ENCODE measurements at regions not wholly inside any gene's neighbourhood (a gene's known extent, or its start where the extent isn't known, plus 50 kb on each side); places are given as distances from the start of the nearest gene placed in this dataset.
"Not testable (repeated sequence)": the region's sequence is repeated elsewhere in the genome, so short reads cannot be mapped to it uniquely, and the experiment has no call there.

- TF ChIP-seq ZFP30 (CRISPR knock-in tag; IDR thresholded peaks at IDR 0.05) (no peak), ZNF70 (CRISPR knock-in tag; IDR thresholded peaks at IDR 0.05) (no peak)
- no peak for ATAC-seq
Observed at GRCh38 chr13:73647417-73647816, 486.8 kb downstream of the KLF12 start.

DNA sequence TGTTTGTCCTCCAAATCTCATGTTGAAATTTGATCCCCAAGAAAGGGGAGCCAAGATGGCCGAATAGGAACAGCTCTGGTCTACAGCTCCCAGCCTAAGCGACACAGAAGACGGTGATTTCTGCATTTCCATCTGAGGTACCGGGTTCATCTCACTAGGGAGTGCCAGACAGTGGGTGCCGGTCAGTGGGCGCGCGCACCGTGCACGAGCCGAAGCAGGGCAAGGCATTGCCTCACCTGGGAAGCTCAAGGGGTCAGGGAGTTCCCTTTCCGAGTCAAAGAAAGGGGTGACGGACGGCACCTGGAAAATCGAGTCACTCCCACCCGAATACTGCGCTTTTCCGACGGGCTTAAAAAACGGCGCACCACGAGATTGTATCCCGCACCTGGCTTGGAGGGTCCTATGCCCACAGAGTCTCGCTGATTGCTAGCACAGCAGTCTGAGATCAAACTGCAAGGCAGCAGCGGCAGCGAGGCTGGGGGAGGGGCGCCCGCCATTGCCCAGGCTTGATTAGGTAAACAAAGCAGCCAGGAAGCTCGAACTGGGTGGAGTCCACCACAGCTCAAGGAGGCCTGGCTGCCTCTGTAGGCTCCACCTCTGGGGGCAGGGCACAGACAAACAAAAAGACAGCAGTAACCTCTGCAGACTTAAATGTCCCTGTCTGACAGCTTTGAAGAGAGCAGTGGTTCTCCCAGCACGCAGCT lies 493.6 kb downstream of the KLF12 start:
- ATAC-seq, result not testable (repeated sequence)

- no peak for ATAC-seq
- TF ChIP-seq ESRRG (CRISPR knock-in tag; IDR thresholded peaks at IDR 0.05) (no peak), ZNF70 (CRISPR knock-in tag; IDR thresholded peaks at IDR 0.05) (no peak), CSRNP3 (CRISPR knock-in tag; IDR thresholded peaks at IDR 0.05) (no peak), GLIS3 (CRISPR knock-in tag; IDR thresholded peaks at IDR 0.05) (no peak), ZFP30 (CRISPR knock-in tag; IDR thresholded peaks at IDR 0.05) (no peak), PPARA (CRISPR knock-in tag; IDR thresholded peaks at IDR 0.05; ENCODE audit: borderline replicate concordance) (no peak), CSDC2 (CRISPR knock-in tag; IDR thresholded peaks at IDR 0.05) (no peak), ZFP3 (CRISPR knock-in tag; IDR thresholded peaks at IDR 0.05) (no peak), ZNF8 (CRISPR knock-in tag; IDR thresholded peaks at IDR 0.05) (no peak), PATZ1 (CRISPR knock-in tag; IDR thresholded peaks at IDR 0.05; ENCODE audit: borderline replicate concordance) (no peak), TCF4 (CRISPR knock-in tag; IDR thresholded peaks at IDR 0.05; ENCODE audit: borderline replicate concordance) (no peak), BACH2 (CRISPR knock-in tag; IDR thresholded peaks at IDR 0.05; ENCODE audit: borderline replicate concordance) (no peak), SNAI2 (CRISPR knock-in tag; IDR thresholded peaks at IDR 0.05) (no peak), OSR1 (CRISPR knock-in tag; IDR thresholded peaks at IDR 0.05) (no peak), RARB (CRISPR knock-in tag; IDR thresholded peaks at IDR 0.05) (no peak), ARNTL (CRISPR knock-in tag; IDR thresholded peaks at IDR 0.05; ENCODE audit: borderline replicate concordance, low read depth) (no peak), TSHZ2 (CRISPR knock-in tag; IDR thresholded peaks at IDR 0.05) (no peak), TOX (CRISPR knock-in tag; IDR thresholded peaks at IDR 0.05; ENCODE audit: borderline replicate concordance) (no peak), ZC3H10 (CRISPR knock-in tag; IDR thresholded peaks at IDR 0.05) (no peak)
- TF ChIP-seq, protein P1, sequence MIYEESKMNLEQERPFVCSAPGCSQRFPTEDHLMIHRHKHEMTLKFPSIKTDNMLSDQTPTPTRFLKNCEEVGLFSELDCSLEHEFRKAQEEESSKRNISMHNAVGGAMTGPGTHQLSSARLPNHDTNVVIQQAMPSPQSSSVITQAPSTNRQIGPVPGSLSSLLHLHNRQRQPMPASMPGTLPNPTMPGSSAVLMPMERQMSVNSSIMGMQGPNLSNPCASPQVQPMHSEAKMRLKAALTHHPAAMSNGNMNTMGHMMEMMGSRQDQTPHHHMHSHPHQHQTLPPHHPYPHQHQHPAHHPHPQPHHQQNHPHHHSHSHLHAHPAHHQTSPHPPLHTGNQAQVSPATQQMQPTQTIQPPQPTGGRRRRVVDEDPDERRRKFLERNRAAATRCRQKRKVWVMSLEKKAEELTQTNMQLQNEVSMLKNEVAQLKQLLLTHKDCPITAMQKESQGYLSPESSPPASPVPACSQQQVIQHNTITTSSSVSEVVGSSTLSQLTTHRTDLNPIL (CRISPR knock-in tag; IDR thresholded peaks at IDR 0.05; ENCODE audit: low read depth), result no peak
Observed at GRCh38 chr13:73635166-73635787, 498.9 kb downstream of the KLF12 start.

- ATAC-seq, result no peak
- TF ChIP-seq CSRNP3 (CRISPR knock-in tag; IDR thresholded peaks at IDR 0.05) (no peak), CSDC2 (CRISPR knock-in tag; IDR thresholded peaks at IDR 0.05) (no peak), ARNTL (CRISPR knock-in tag; IDR thresholded peaks at IDR 0.05; ENCODE audit: borderline replicate concordance, low read depth) (no peak), GLIS3 (CRISPR knock-in tag; IDR thresholded peaks at IDR 0.05) (no peak), PATZ1 (CRISPR knock-in tag; IDR thresholded peaks at IDR 0.05; ENCODE audit: borderline replicate concordance) (no peak), ZFP30 (CRISPR knock-in tag; IDR thresholded peaks at IDR 0.05) (no peak), ZFP3 (CRISPR knock-in tag; IDR thresholded peaks at IDR 0.05) (no peak), ZNF70 (CRISPR knock-in tag; IDR thresholded peaks at IDR 0.05) (no peak), ZNF565 (CRISPR knock-in tag; conservative IDR thresholded peaks at IDR 0.05; ENCODE audit: low read depth) (no peak)
- TF ChIP-seq, protein P2, sequence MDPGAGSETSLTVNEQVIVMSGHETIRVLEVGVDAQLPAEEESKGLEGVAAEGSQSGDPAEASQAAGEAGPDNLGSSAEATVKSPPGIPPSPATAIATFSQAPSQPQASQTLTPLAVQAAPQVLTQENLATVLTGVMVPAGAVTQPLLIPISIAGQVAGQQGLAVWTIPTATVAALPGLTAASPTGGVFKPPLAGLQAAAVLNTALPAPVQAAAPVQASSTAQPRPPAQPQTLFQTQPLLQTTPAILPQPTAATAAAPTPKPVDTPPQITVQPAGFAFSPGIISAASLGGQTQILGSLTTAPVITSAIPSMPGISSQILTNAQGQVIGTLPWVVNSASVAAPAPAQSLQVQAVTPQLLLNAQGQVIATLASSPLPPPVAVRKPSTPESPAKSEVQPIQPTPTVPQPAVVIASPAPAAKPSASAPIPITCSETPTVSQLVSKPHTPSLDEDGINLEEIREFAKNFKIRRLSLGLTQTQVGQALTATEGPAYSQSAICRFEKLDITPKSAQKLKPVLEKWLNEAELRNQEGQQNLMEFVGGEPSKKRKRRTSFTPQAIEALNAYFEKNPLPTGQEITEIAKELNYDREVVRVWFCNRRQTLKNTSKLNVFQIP (CRISPR knock-in tag; IDR thresholded peaks at IDR 0.05; ENCODE audit: borderline replicate concordance, low read depth), result no peak
Observed at GRCh38 chr13:73633817-73634460, 500.3 kb downstream of the KLF12 start.
